Esophagus muscularis mucosa (tissue), 3 donors: ENCODE measurements at regions not wholly inside any gene's neighbourhood (a gene's known extent, or its start where the extent isn't known, plus 50 kb on each side); places are given as distances from the start of the nearest gene placed in this dataset.

Source experiments
- POLR2A ChIP-seq: fragments of 450-650 bp; IDR thresholded peaks from one replicate; pipeline ENCODE4 v1.6.1; 2017; ENCODE audit warnings: antibody characterized with exemption, moderate library complexity, mild to moderate bottlenecking, low read depth
- TF ChIP-seq, protein P1 (sequence below), 3 experiments: fragments of 200-600 bp in 2 of 3; fragments of 450-650 bp in 1 of 3; sonication (generic) in 2 of 3; IDR thresholded peaks; one replicate each; pipeline ENCODE4 v1.5.1; 2017 to 2019; ENCODE audit warnings: antibody characterized with exemption in 3 of 3, mild to moderate bottlenecking in 2 of 3, moderate library complexity in 1 of 3

GRCh38 chr20:23268792-23269354 lies 81.7 kb upstream of the NXT1 start:
- TF ChIP-seq POLR2A, result no peak
- TF ChIP-seq, protein P1, sequence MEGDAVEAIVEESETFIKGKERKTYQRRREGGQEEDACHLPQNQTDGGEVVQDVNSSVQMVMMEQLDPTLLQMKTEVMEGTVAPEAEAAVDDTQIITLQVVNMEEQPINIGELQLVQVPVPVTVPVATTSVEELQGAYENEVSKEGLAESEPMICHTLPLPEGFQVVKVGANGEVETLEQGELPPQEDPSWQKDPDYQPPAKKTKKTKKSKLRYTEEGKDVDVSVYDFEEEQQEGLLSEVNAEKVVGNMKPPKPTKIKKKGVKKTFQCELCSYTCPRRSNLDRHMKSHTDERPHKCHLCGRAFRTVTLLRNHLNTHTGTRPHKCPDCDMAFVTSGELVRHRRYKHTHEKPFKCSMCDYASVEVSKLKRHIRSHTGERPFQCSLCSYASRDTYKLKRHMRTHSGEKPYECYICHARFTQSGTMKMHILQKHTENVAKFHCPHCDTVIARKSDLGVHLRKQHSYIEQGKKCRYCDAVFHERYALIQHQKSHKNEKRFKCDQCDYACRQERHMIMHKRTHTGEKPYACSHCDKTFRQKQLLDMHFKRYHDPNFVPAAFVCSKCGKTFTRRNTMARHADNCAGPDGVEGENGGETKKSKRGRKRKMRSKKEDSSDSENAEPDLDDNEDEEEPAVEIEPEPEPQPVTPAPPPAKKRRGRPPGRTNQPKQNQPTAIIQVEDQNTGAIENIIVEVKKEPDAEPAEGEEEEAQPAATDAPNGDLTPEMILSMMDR (IDR thresholded peaks at IDR 0.05), result no peak
